B cell (primary cell): ENCODE measurements at regions not wholly inside any gene's neighbourhood (a gene's known extent, or its start where the extent isn't known, plus 50 kb on each side); places are given as distances from the start of the nearest gene placed in this dataset.

Experiments
- EZH2 ChIP-seq: IDR thresholded peaks from 2 replicates; pipeline ENCODE4 v1.6.1; 2012; ENCODE audit warnings: borderline replicate concordance, low read depth, mild to moderate bottlenecking, moderate library complexity, low read length; ENCODE audit not compliant: insufficient read depth, poor library complexity, severe bottlenecking
- TF ChIP-seq, protein P1 (sequence below): fragments of 200-600 bp; IDR thresholded peaks from one replicate; pipeline ENCODE4 v1.8.0; 2022; ENCODE audit warnings: antibody characterized with exemption, mild to moderate bottlenecking

DNA sequence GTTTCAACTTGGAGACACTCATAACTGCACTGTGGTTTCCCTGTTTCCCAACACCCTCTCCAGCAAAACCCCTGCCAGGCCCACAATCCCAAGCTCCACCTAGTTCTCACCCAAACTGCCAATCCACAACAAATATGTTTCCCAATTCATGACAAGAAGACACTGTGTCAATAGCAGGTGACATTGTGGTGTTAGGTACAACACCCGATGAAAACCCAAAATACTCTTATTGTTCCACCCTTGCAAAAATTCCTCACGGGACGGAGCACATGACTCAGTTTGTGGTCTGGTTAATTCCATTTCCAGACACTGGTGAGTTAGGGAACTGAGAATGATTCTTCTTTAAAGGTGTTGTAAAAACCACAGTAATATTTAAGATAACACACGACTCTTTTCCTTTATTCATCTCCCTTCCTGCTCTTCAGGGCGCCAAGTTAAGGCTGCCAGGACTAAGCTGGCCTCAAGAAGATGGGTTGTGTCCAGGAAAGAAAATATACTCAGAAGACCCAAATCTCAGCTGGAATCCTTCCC, 735.5 kb downstream of the MED13L start:
- no peak for TF ChIP-seq EZH2
- TF ChIP-seq, protein P1, sequence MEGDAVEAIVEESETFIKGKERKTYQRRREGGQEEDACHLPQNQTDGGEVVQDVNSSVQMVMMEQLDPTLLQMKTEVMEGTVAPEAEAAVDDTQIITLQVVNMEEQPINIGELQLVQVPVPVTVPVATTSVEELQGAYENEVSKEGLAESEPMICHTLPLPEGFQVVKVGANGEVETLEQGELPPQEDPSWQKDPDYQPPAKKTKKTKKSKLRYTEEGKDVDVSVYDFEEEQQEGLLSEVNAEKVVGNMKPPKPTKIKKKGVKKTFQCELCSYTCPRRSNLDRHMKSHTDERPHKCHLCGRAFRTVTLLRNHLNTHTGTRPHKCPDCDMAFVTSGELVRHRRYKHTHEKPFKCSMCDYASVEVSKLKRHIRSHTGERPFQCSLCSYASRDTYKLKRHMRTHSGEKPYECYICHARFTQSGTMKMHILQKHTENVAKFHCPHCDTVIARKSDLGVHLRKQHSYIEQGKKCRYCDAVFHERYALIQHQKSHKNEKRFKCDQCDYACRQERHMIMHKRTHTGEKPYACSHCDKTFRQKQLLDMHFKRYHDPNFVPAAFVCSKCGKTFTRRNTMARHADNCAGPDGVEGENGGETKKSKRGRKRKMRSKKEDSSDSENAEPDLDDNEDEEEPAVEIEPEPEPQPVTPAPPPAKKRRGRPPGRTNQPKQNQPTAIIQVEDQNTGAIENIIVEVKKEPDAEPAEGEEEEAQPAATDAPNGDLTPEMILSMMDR: no peak
